ENCODE measurements at regions not wholly inside any gene's neighbourhood (a gene's known extent, or its start where the extent isn't known, plus 50 kb on each side); places are given as distances from the start of the nearest gene placed in this dataset.

GRCh38 chr2:212902421-212902820 lies 249.0 kb downstream of the IKZF2 start:
- no peak for TF ChIP-seq POLR2A (IDR thresholded peaks at IDR 0.05)
- TF ChIP-seq, protein P1, sequence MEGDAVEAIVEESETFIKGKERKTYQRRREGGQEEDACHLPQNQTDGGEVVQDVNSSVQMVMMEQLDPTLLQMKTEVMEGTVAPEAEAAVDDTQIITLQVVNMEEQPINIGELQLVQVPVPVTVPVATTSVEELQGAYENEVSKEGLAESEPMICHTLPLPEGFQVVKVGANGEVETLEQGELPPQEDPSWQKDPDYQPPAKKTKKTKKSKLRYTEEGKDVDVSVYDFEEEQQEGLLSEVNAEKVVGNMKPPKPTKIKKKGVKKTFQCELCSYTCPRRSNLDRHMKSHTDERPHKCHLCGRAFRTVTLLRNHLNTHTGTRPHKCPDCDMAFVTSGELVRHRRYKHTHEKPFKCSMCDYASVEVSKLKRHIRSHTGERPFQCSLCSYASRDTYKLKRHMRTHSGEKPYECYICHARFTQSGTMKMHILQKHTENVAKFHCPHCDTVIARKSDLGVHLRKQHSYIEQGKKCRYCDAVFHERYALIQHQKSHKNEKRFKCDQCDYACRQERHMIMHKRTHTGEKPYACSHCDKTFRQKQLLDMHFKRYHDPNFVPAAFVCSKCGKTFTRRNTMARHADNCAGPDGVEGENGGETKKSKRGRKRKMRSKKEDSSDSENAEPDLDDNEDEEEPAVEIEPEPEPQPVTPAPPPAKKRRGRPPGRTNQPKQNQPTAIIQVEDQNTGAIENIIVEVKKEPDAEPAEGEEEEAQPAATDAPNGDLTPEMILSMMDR (IDR thresholded peaks at IDR 0.05), result no peak

Measured in prostate gland (tissue), 2 donors.